ENCODE measurements at regions not wholly inside any gene's neighbourhood (a gene's known extent, or its start where the extent isn't known, plus 50 kb on each side); places are given as distances from the start of the nearest gene placed in this dataset.
"Not testable (repeated sequence)": the region's sequence is repeated elsewhere in the genome, so short reads cannot be mapped to it uniquely, and the experiment has no call there.

DNA sequence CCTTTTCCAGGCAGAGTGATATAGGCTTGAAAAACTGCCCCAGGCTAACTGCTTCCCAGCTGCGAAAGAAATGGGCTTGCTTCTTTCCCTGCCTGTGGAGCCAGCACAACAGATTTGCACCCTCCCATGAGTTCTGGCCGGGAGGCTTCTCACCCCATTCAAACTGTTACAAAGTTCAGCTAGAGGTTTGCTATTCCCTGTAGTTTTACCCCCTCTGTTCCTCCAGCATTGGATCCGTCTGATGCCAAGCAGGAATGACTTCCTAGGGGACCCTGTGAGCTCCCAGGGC is 87.6 kb upstream of the NDST4 start:
- H3K27me3 ChIP-seq = no peaks in the 10 kb centered on the region
- TF ChIP-seq EP300 (IDR thresholded peaks at IDR 0.05) (no peak), POLR2AphosphoS5 (IDR thresholded peaks at IDR 0.05) (no peak), POLR2A (IDR thresholded peaks at IDR 0.05) (no peak)
- TF ChIP-seq, protein P1, sequence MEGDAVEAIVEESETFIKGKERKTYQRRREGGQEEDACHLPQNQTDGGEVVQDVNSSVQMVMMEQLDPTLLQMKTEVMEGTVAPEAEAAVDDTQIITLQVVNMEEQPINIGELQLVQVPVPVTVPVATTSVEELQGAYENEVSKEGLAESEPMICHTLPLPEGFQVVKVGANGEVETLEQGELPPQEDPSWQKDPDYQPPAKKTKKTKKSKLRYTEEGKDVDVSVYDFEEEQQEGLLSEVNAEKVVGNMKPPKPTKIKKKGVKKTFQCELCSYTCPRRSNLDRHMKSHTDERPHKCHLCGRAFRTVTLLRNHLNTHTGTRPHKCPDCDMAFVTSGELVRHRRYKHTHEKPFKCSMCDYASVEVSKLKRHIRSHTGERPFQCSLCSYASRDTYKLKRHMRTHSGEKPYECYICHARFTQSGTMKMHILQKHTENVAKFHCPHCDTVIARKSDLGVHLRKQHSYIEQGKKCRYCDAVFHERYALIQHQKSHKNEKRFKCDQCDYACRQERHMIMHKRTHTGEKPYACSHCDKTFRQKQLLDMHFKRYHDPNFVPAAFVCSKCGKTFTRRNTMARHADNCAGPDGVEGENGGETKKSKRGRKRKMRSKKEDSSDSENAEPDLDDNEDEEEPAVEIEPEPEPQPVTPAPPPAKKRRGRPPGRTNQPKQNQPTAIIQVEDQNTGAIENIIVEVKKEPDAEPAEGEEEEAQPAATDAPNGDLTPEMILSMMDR (IDR thresholded peaks at IDR 0.05) = no peak

DNA sequence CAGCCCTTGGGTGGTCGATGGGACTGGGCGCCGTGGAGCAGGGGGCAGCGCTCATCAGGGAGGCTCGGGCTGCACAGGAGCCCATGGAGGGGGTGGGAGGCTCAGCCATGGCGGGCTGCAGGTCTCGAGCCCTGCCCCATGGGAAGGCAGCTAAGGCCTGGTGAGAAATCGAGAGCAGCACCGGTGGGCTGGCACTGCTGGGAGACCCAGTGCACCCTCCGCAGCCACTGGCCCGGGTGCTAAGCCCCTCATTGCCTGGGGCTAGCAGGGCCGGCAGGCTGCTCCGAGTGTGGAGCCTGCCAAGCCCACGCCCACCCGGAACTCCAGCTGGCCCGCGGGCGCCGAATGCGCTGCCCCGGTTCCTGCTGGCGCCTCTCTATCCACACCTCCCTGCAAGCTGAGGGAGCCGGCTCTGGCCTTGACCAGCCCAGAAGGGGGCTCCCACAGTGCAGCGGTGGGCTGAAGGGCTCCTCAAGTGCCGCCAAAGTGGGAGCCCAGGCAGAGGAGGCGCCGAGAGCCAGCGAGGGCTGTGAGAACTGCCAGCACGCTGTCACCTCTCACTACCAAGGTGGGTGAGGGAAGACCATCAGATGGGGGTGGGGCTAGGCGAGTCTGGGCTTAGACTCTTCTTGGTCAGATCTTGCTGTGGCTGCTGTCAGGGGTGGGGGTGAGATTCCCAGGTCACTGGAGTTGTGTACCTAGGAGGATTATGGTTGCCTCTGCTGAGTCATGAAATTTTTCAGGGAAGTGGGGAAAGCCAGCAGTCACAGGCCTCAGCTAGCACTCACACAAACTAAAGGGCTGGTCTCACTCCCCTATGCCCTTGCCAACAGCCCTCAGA is 87.0 kb upstream of the NDST4 start:
- not testable (repeated sequence) for H3K36me3 ChIP-seq; H3K4me3 ChIP-seq; H3K4me1 ChIP-seq; H3K27ac ChIP-seq; H3K9me3 ChIP-seq; DNase-seq (ENCODE audit: low spot score in 2 of 2); H3K27me3 ChIP-seq
- 94% methylated on average over 8 of the region's 30 CpGs for WGBS

More for the DNA sequence above, 87.6 kb upstream of the NDST4 start:
- Histone ChIP-seq H3K4me3 (no peak overlapping the region), H3K36me3 (no peaks in the 10 kb centered on the region), H3K27ac (no peak overlapping the region), H3K4me1 (no peaks in the 10 kb centered on the region), H3K9me3 (no peaks in the 10 kb centered on the region)
- 51% methylated on average over 3 of the region's 3 CpGs for WGBS
- DNase-seq (ENCODE audit: low spot score in 2 of 2) = no peak

DNA sequence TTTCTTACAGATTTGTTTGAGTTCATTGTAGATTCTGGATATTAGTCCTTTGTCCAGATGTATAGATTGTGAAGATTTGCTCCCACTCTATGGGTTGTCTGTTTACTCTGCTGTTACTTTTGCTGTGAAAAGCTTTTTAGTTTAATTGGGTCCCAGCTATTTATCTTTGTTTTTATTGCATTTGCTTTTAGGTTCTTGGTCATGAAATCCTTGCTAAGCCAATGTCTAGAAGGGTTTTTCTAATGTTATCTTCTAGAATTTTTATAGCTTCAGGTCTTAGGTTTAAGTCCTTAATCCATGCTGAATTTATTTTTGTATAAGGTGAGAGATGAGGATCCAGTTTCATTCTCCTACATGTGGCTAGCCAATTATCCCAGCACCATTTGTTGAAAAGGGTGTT is 81.2 kb upstream of the NDST4 start:
- not testable (repeated sequence) for H3K27me3 ChIP-seq

DNA sequence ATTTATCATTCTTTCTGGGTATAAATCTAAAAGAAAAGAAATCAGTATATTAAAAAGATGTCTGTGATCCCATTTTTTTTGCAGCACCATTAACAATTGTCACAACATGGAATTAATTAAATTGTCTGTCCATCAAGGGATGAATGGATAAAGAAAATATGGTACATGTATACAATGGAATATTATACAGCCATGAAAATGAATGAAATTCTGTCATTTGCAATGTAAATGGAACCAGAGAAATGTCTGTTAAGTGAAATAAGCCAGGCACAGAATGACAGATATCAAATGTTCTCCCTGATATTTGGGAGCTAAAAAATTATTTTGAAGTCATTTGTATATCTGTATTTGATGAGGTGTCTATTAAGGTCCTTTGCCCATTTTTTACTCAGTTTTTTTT is 77.1 kb upstream of the NDST4 start:
- Histone ChIP-seq H3K4me3 (no peak overlapping the region), H3K4me1 (no peaks in the 10 kb centered on the region), H3K27ac (no peak overlapping the region), H3K9me3 (no peaks in the 10 kb centered on the region), H3K36me3 (no peaks in the 10 kb centered on the region), H3K27me3 (no peaks in the 10 kb centered on the region)
- TF ChIP-seq POLR2AphosphoS5 (IDR thresholded peaks at IDR 0.05) = no peak
- no peak for DNase-seq (ENCODE audit: low spot score in 2 of 2)

More for the DNA sequence above, 81.2 kb upstream of the NDST4 start:
- not testable (repeated sequence) for H3K9me3 ChIP-seq; H3K27ac ChIP-seq; DNase-seq (ENCODE audit: low spot score in 2 of 2); H3K4me1 ChIP-seq; H3K4me3 ChIP-seq; H3K36me3 ChIP-seq

DNA sequence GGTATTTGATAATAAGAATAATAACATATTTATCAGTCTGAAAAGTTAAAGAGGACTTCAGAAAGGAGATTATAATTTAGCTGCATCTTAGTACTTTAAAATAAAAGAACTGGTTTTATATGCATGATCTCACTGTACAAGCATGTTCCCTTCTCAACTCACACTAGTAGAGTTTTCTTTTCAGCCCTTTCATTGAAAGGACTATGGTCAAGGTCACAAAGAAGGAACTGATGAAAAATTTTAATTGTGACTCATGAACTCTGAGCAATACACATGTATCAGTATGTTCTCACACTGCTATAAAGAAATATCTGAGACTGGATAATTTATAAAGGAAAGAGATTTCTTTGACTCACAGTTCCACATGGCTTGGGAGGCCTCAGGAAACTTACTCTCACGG is 73.7 kb upstream of the NDST4 start:
- H3K27ac ChIP-seq = no peak overlapping the region
- no peaks in the 10 kb centered on the region for H3K36me3 ChIP-seq
- H3K9me3 ChIP-seq = no peaks in the 10 kb centered on the region
- DNase-seq (ENCODE audit: low spot score in 2 of 2) = no peak
- H3K4me3 ChIP-seq = no peak overlapping the region
- 60% methylated on average over 1 of the region's 1 CpG for WGBS
- TF ChIP-seq POLR2A (IDR thresholded peaks at IDR 0.05) = no peak
- no peak for TF ChIP-seq POLR2AphosphoS5 (IDR thresholded peaks at IDR 0.05)
- no peak for TF ChIP-seq EP300 (IDR thresholded peaks at IDR 0.05)
- TF ChIP-seq, protein P1 (IDR thresholded peaks at IDR 0.05) = no peak
- no peaks in the 10 kb centered on the region for H3K27me3 ChIP-seq
- H3K4me1 ChIP-seq = no peaks in the 10 kb centered on the region

DNA sequence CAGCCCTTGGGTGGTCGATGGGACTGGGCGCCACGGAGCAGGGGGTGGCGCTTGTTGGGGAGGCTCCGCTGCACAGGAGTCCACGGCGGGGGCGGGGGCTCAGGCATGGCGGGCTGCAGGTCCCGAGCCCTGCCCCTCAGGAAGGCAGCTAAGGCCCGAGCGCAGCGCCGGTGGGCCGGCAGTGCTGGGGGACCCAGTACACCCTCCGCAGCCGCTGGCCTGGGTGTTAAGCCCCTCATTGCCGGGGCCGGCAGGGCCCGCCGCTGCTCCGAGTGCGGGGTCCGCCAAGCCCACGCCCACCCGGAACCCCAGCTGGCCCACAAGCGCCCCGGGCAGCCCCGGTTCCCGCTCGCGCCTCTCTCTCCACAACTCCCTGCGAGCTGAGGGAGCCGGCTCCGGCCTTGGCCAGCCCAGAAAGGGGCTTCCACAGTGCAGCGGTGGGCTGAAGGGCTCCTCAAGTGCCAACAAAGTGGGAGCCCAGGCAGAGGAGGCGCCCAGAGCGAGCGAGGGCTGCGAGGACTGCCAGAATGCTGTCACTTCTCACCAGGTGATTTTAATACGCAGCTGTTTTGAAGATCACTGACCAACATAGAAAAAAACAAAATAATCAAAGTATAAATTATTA is 66.1 kb upstream of the NDST4 start:
- WGBS = 98% methylated on average over 11 of the region's 41 CpGs
- H3K36me3 ChIP-seq; H3K9me3 ChIP-seq; H3K4me3 ChIP-seq; H3K27ac ChIP-seq; DNase-seq (ENCODE audit: low spot score in 2 of 2); H3K27me3 ChIP-seq; H3K4me1 ChIP-seq: not testable (repeated sequence)

DNA sequence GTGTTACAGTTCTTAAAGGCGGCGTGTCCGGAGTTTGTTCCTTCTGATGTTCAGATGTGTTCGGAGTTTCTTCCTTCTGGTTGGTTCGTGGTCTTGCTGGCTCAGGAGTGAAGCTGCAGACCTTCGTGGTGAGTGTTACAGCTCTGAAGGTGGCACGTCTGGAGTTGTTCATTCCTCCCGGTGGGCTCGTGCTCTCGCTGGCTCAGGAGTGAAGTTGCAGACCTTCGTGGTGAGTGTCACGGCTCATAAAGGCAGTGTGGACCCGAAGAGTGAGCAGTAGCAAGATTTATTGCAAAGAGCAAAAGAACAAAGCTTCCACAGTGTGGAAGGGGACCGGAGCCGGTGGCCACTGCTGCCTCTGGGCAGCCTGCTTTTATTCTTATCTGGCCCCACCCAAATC is 65.3 kb upstream of the NDST4 start:
- not testable (repeated sequence) for H3K27me3 ChIP-seq; H3K4me1 ChIP-seq; H3K27ac ChIP-seq; H3K36me3 ChIP-seq; H3K9me3 ChIP-seq; DNase-seq (ENCODE audit: low spot score in 2 of 2); H3K4me3 ChIP-seq
- WGBS = 86% methylated on average over 15 of the region's 15 CpGs

DNA sequence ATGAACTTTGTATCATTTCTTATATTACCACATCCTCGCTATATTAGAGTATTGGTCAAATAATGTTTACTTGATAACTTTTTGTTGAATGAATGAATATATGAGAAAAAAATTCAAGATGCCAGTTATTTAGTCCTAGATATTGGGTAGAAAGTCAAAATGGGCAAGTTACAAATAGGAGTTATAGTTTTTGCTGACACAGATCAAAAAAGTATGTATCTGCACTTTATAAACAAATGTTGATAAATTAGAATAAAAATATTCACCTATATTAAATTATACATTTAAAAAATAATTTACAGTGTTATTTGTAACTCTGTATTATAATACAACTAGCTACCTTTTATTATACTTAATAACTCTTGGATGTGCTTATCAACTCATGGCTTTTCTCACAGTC is 57.8 kb upstream of the NDST4 start:
- Histone ChIP-seq H3K36me3 (no peaks in the 10 kb centered on the region), H3K9me3 (no peaks in the 10 kb centered on the region), H3K27me3 (no peaks in the 10 kb centered on the region), H3K4me1 (no peaks in the 10 kb centered on the region), H3K27ac (no peak overlapping the region), H3K4me3 (no peak overlapping the region)
- DNase-seq (ENCODE audit: low spot score in 2 of 2) = no peak
- TF ChIP-seq POLR2A (IDR thresholded peaks at IDR 0.05) (no peak), POLR2AphosphoS5 (IDR thresholded peaks at IDR 0.05) (no peak)
- WGBS = 97% methylated on average over 1 of the region's 1 CpG

Data from suprapubic skin (tissue), 4 donors.